KMS-11 (cell line): ENCODE measurements at regions not wholly inside any gene's neighbourhood (a gene's known extent, or its start where the extent isn't known, plus 50 kb on each side); places are given as distances from the start of the nearest gene placed in this dataset.
"Not testable (repeated sequence)": the region's sequence is repeated elsewhere in the genome, so short reads cannot be mapped to it uniquely, and the experiment has no call there.

Experiments
- H2AFZ ChIP-seq: fragments of 200-600 bp; sonication (generic); 2 replicates; pipeline ENCODE4 v1.6.1; 2016; ENCODE audit warnings: antibody characterized with exemption, mixed run types, low read depth
- H3K27ac ChIP-seq: fragments of 200-600 bp; sonication (generic); 2 replicates; pipeline ENCODE4 v1.6.1; 2016; ENCODE audit warnings: mild to moderate bottlenecking, mixed run types
- H3K27me3 ChIP-seq: fragments of 200-600 bp; sonication (generic); 2 replicates; pipeline ENCODE4 v1.6.1; 2017; ENCODE audit warnings: mild to moderate bottlenecking, low read depth, mixed run types, moderate library complexity; ENCODE audit not compliant: insufficient read depth
- H3K36me3 ChIP-seq: fragments of 200-600 bp; sonication (generic); 2 replicates; pipeline ENCODE4 v1.6.1; 2017; ENCODE audit warnings: mild to moderate bottlenecking, mixed run types; ENCODE audit not compliant: insufficient read depth
- H3K4me1 ChIP-seq: fragments of 200-600 bp; sonication (generic); 2 replicates; pipeline ENCODE4 v1.6.1; 2016; ENCODE audit warnings: mild to moderate bottlenecking, low read depth, mixed run types; ENCODE audit not compliant: poor library complexity, severe bottlenecking
- H3K4me2 ChIP-seq: fragments of 200-600 bp; sonication (generic); 2 replicates; pipeline ENCODE4 v1.7.0; 2016; ENCODE audit warnings: mild to moderate bottlenecking, mixed run types
- H3K4me3 ChIP-seq: fragments of 200-600 bp; sonication (generic); IDR thresholded peaks from 2 replicates; pipeline ENCODE4 v1.6.1; 2017; ENCODE audit warnings: low read depth, low read length, mixed read lengths; ENCODE audit not compliant: insufficient read depth
- H3K79me2 ChIP-seq: fragments of 200-600 bp; sonication (generic); 2 replicates; pipeline ENCODE4 v1.6.1; 2016; ENCODE audit warnings: low read depth, mixed run types; ENCODE audit not compliant: insufficient read depth
- H3K9ac ChIP-seq: fragments of 200-600 bp; sonication (generic); 2 replicates; pipeline ENCODE4 v1.6.1; 2016; ENCODE audit warnings: mild to moderate bottlenecking, mixed run types
- H4K20me1 ChIP-seq: fragments of 200-600 bp; sonication (generic); 2 replicates; pipeline ENCODE4 v1.6.1; 2016; ENCODE audit warnings: mild to moderate bottlenecking, mixed run types; ENCODE audit not compliant: insufficient read depth
- CTCF ChIP-seq: fragments of 200-600 bp; sonication (generic); conservative IDR thresholded peaks from 2 replicates; pipeline ENCODE4 v1.6.1; 2017; ENCODE audit warnings: low read depth, mild to moderate bottlenecking, antibody characterized with exemption, low read length, moderate library complexity, mixed read lengths

- no peaks in the 10 kb centered on the region for H3K36me3 ChIP-seq
- H3K9ac ChIP-seq = no peak overlapping the region
- H3K27me3 ChIP-seq = no peaks in the 10 kb centered on the region
These were observed 102.1 kb downstream of the SHCBP1 start for GRCh38 chr16:46519063-46519462.

GRCh38 chr16:46496701-46497100 is 124.5 kb downstream of the SHCBP1 start:
- H3K27me3 ChIP-seq = no peaks in the 10 kb centered on the region
- no peaks in the 10 kb centered on the region for H3K36me3 ChIP-seq
- no peaks in the 10 kb centered on the region for H3K4me1 ChIP-seq
- no peak overlapping the region for H3K4me3 ChIP-seq
- no peak overlapping the region for H3K9ac ChIP-seq
- no peaks in the 10 kb centered on the region for H4K20me1 ChIP-seq
- no peaks in the 10 kb centered on the region for H3K79me2 ChIP-seq
- H3K4me2 ChIP-seq = no peak overlapping the region
- no peak overlapping the region for H3K27ac ChIP-seq
- TF ChIP-seq CTCF = no peak
- no peak overlapping the region for H2AFZ ChIP-seq

More at GRCh38 chr16:46519063-46519462, 102.1 kb downstream of the SHCBP1 start:
- H3K4me3 ChIP-seq = no peak overlapping the region
- no peaks in the 10 kb centered on the region for H3K79me2 ChIP-seq
- H3K4me2 ChIP-seq = no peak overlapping the region
- no peak for TF ChIP-seq CTCF
- no peak overlapping the region for H3K27ac ChIP-seq
- no peaks in the 10 kb centered on the region for H3K4me1 ChIP-seq
- H2AFZ ChIP-seq = no peak overlapping the region
- no peaks in the 10 kb centered on the region for H4K20me1 ChIP-seq

GRCh38 chr16:46482895-46483294 is 138.3 kb downstream of the SHCBP1 start:
- no peak overlapping the region for H2AFZ ChIP-seq
- no peaks in the 10 kb centered on the region for H3K27me3 ChIP-seq
- no peaks in the 10 kb centered on the region for H4K20me1 ChIP-seq
- no peak overlapping the region for H3K27ac ChIP-seq
- H3K4me2 ChIP-seq = no peak overlapping the region
- H3K79me2 ChIP-seq = no peaks in the 10 kb centered on the region
- no peaks in the 10 kb centered on the region for H3K4me1 ChIP-seq
- no peak; the same call in 1 of the 2 replicates for TF ChIP-seq CTCF
- H3K36me3 ChIP-seq = no peaks in the 10 kb centered on the region
- H3K4me3 ChIP-seq = no peak overlapping the region
- H3K9ac ChIP-seq = no peak overlapping the region

GRCh38 chr16:46466239-46466638 is 154.9 kb downstream of the SHCBP1 start:
- H3K4me1 ChIP-seq = no peaks in the 10 kb centered on the region
- H2AFZ ChIP-seq = no peak overlapping the region

GRCh38 chr16:46454801-46455200 is 166.4 kb downstream of the SHCBP1 start:
- not testable (repeated sequence) for H3K9ac ChIP-seq, H3K27me3 ChIP-seq, H3K36me3 ChIP-seq, H2AFZ ChIP-seq, H3K4me2 ChIP-seq, H3K27ac ChIP-seq, H3K4me1 ChIP-seq, H3K79me2 ChIP-seq, H3K4me3 ChIP-seq, H4K20me1 ChIP-seq

More at GRCh38 chr16:46466239-46466638, 154.9 kb downstream of the SHCBP1 start:
- Histone ChIP-seq H3K4me2 (no peak overlapping the region), H3K9ac (no peak overlapping the region), H3K79me2 (no peaks in the 10 kb centered on the region), H3K4me3 (no peak overlapping the region), H3K27me3 (no peaks in the 10 kb centered on the region), H3K27ac (no peak overlapping the region), H4K20me1 (no peaks in the 10 kb centered on the region), H3K36me3 (no peaks in the 10 kb centered on the region)
- TF ChIP-seq CTCF = no peak
